ENCODE measurements at regions not wholly inside any gene's neighbourhood (a gene's known extent, or its start where the extent isn't known, plus 50 kb on each side); places are given as distances from the start of the nearest gene placed in this dataset.

DNA sequence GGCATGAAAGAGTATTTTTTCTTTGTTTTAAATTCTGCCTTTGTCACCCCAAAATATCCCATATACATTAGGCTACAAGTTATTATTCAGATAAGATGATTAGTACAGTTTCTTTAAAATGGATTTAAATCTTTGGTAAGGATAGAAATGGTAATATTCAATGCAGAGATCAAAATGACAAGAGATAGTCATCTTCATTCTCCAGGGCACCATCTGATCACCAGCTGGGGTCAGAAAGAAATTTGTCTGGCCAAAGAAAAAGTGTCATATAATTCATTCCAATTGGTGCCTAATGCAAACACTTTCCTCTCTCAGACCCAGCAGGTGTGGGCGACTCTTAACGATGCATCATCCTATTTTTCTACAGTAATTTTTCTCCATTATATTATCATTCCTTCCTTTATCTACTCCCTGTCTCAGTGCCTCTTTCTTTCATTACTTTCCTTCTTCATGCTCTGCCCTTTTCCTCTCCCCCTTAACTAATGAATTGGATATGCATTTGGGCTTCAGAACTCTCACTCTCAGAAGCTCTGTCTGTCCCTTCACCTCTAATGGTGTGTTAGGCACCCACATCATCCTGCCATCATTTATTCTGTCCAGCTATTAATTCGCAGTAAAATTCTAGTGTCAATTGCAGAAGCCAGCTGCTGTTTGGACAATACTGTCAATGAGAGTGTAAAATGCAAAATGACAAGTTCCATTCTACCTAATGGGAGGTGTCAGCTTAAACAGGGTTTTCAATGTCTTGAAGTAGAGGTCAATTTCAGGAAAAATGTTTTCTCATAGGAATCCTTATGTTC lies 570.5 kb downstream of the TDRD15 start:
- intact Hi-C loops (cut with DNase I) = no loop called here
- no peak for DNase-seq
- ATAC-seq = no peak
- no peak overlapping the region for H3K27ac ChIP-seq
- no peaks in the 10 kb centered on the region for H3K36me3 ChIP-seq (ENCODE audit: insufficient read depth in 1 of 2, low read depth in 1 of 2)
- WGBS, 3 donors = 45 to 56% (median 49%) methylated on average over 3 of the region's 3 CpGs
- no peaks in the 10 kb centered on the region for H3K9me3 ChIP-seq
- no peak overlapping the region for H3K4me3 ChIP-seq
- TF ChIP-seq, protein P1, sequence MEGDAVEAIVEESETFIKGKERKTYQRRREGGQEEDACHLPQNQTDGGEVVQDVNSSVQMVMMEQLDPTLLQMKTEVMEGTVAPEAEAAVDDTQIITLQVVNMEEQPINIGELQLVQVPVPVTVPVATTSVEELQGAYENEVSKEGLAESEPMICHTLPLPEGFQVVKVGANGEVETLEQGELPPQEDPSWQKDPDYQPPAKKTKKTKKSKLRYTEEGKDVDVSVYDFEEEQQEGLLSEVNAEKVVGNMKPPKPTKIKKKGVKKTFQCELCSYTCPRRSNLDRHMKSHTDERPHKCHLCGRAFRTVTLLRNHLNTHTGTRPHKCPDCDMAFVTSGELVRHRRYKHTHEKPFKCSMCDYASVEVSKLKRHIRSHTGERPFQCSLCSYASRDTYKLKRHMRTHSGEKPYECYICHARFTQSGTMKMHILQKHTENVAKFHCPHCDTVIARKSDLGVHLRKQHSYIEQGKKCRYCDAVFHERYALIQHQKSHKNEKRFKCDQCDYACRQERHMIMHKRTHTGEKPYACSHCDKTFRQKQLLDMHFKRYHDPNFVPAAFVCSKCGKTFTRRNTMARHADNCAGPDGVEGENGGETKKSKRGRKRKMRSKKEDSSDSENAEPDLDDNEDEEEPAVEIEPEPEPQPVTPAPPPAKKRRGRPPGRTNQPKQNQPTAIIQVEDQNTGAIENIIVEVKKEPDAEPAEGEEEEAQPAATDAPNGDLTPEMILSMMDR (IDR thresholded peaks at IDR 0.05) = no peak
- no peaks in the 10 kb centered on the region for H3K27me3 ChIP-seq (ENCODE audit: insufficient read depth in 3 of 3, low read length in 2 of 3)
- no peaks in the 10 kb centered on the region for H3K4me1 ChIP-seq

DNA sequence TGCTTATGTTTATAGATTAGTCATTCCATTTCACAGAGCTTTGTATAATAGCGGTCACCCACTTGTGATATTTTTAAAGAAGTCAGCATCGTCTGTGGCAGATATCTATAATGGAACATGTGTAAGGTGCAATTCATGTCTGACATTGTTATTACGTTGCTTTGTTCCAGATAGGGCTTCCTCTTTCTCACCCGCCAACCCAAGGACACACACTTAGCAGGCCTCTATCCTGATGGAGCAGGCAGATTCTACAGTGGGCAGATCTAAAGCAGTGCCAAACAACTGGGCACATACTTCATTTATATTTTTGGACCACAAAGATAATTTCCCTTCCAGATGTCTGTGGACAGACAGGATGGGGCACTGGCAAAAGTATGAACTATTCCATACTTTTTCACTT lies 573.1 kb downstream of the TDRD15 start:
- intact Hi-C loops (cut with DNase I) = no loop called here
- Histone ChIP-seq H3K4me3 (no peak overlapping the region), H3K27me3 (ENCODE audit: insufficient read depth in 3 of 3, low read length in 2 of 3) (no peaks in the 10 kb centered on the region), H3K36me3 (ENCODE audit: insufficient read depth in 1 of 2, low read depth in 1 of 2) (no peaks in the 10 kb centered on the region), H3K9me3 (no peaks in the 10 kb centered on the region), H3K4me1 (no peaks in the 10 kb centered on the region), H3K27ac (no peak overlapping the region)
- DNase-seq = no peak
- no peak for ATAC-seq
- WGBS, 3 donors = 68 to 86% (median 84%) methylated on average over 4 of the region's 4 CpGs
- TF ChIP-seq, protein P1 (IDR thresholded peaks at IDR 0.05) = no peak

DNA sequence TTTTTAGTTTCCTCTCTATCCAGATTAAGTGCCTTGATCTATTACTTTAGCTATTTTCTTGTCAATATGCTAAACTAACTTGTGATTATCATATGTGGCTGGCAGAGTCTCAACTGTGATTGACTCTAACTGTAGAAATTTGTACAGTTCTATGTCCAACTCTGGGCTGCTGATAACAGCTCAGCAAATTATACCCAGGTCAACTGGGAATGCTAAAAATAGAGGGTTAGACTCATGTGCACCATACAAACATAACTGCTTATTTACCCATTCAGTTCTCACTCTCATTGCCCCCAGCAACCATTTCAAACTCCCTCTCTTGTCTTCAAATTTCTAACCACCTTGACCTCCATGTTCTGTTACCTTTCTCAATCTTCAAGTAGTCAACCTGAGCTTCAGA lies 576.9 kb downstream of the TDRD15 start:
- no peaks in the 10 kb centered on the region for H3K27me3 ChIP-seq (ENCODE audit: insufficient read depth in 3 of 3, low read length in 2 of 3)
- TF ChIP-seq, protein P1 (IDR thresholded peaks at IDR 0.05) = no peak
- H3K9me3 ChIP-seq = no peaks in the 10 kb centered on the region
- no peak overlapping the region for H3K4me3 ChIP-seq
- no peaks in the 10 kb centered on the region for H3K4me1 ChIP-seq
- intact Hi-C loops (cut with DNase I) = no loop called here
- no peaks in the 10 kb centered on the region for H3K36me3 ChIP-seq (ENCODE audit: insufficient read depth in 1 of 2, low read depth in 1 of 2)
- H3K27ac ChIP-seq = no peak overlapping the region
- DNase-seq (no peak), ATAC-seq (no peak)

DNA sequence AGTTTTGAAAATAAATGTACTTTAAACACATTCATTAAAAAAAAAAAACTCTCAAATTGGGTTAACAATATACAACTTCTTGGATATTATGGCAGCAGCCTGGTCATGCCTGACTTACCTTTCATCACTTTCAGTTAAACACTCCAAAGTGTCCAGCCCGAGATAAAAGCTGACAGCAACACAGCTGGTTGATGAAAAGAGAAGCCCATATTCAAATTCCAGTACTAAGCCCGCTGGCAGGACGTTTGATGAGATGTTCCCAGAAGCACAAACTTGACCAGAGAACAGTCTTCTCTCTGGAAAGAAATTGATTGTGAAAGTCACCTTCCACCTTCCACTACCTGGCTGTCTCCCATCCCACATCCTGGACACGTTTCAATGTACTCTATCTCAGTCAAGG lies 586.3 kb downstream of the TDRD15 start:
- DNase-seq (no peak), ATAC-seq (no peak)
- no peaks in the 10 kb centered on the region for H3K9me3 ChIP-seq
- 38 to 51% (median 40%) methylated on average over 4 of the region's 4 CpGs for WGBS, 3 donors
- H3K4me1 ChIP-seq = no peaks in the 10 kb centered on the region
- no peak overlapping the region for H3K4me3 ChIP-seq
- H3K36me3 ChIP-seq (ENCODE audit: insufficient read depth in 1 of 2, low read depth in 1 of 2) = no peaks in the 10 kb centered on the region
- no peaks in the 10 kb centered on the region for H3K27me3 ChIP-seq (ENCODE audit: insufficient read depth in 3 of 3, low read length in 2 of 3)
- no peak overlapping the region for H3K27ac ChIP-seq
- intact Hi-C loops (cut with DNase I) = no loop called here
- TF ChIP-seq, protein P1 (IDR thresholded peaks at IDR 0.05) = no peak

DNA sequence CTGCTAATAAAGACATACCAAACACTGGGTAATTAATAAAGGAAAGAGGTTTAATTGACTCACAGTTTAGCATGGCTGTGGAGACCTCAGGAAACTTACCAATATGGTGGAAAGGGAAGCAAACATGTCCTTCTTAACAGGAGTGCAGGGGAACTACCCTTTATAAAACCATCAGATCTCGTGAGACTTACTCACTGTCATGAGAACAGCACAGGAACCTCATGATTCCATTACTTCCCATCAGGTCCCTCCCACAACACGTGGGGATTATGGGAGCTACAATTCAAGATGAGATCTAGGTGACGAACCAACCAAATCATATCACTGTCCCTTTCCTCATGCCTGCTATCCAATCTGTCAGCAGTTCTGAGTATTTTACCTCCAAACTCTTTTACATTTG lies 586.7 kb downstream of the TDRD15 start:
- Histone ChIP-seq H3K4me3 (no peak overlapping the region), H3K27ac (no peak overlapping the region), H3K9me3 (no peaks in the 10 kb centered on the region), H3K27me3 (ENCODE audit: insufficient read depth in 3 of 3, low read length in 2 of 3) (no peaks in the 10 kb centered on the region), H3K4me1 (no peaks in the 10 kb centered on the region), H3K36me3 (ENCODE audit: insufficient read depth in 1 of 2, low read depth in 1 of 2) (no peaks in the 10 kb centered on the region)
- intact Hi-C loops (cut with DNase I) = no loop called here
- TF ChIP-seq, protein P1 (IDR thresholded peaks at IDR 0.05) = no peak
- DNase-seq (no peak), ATAC-seq (no peak)
- WGBS, 3 donors = 67 to 71% (median 68%) methylated on average over 3 of the region's 3 CpGs

Data from psoas muscle (tissue), 7 donors.